ENCODE measurements at regions not wholly inside any gene's neighbourhood (a gene's known extent, or its start where the extent isn't known, plus 50 kb on each side); places are given as distances from the start of the nearest gene placed in this dataset.

- no peaks in the 10 kb centered on the region for H3K4me1 ChIP-seq
- no peak for TF ChIP-seq CTCF (IDR thresholded peaks at IDR 0.05)
- intact Hi-C loops (cut with DNase I): no loop called here
Measured at GRCh38 chr2:59996855-59997254, 556.6 kb downstream of the BCL11A start.

GRCh38 chr2:59993726-59994125 is 559.7 kb downstream of the BCL11A start:
- TF ChIP-seq CTCF (IDR thresholded peaks at IDR 0.05): no peak
- no peaks in the 10 kb centered on the region for H3K9me3 ChIP-seq
- H3K36me3 ChIP-seq: no peaks in the 10 kb centered on the region
- no peak overlapping the region for H3K27ac ChIP-seq
- H3K4me1 ChIP-seq: no peaks in the 10 kb centered on the region
- DNase-seq (no peak), ATAC-seq (no peak)
- intact Hi-C loops (cut with DNase I): no loop called here
- H3K4me3 ChIP-seq: no peak overlapping the region
- no peaks in the 10 kb centered on the region for H3K27me3 ChIP-seq (ENCODE audit: low read depth)

More at GRCh38 chr2:59996855-59997254, 556.6 kb downstream of the BCL11A start:
- no peaks in the 10 kb centered on the region for H3K27me3 ChIP-seq (ENCODE audit: low read depth)
- DNase-seq: no peak
- no peak for ATAC-seq
- no peak overlapping the region for H3K4me3 ChIP-seq
- H3K27ac ChIP-seq: no peak overlapping the region
- no peaks in the 10 kb centered on the region for H3K9me3 ChIP-seq
- H3K36me3 ChIP-seq: no peaks in the 10 kb centered on the region

- H3K27ac ChIP-seq: no peak overlapping the region
- DNase-seq (no peak), ATAC-seq (no peak)
- H3K27me3 ChIP-seq (ENCODE audit: low read depth): no peaks in the 10 kb centered on the region
- TF ChIP-seq CTCF (IDR thresholded peaks at IDR 0.05): no peak
- no peaks in the 10 kb centered on the region for H3K9me3 ChIP-seq
- H3K4me1 ChIP-seq: no peaks in the 10 kb centered on the region
- no peaks in the 10 kb centered on the region for H3K36me3 ChIP-seq
- no peak overlapping the region for H3K4me3 ChIP-seq
- intact Hi-C loops (cut with DNase I): no loop called here
Measured at GRCh38 chr2:59988341-59988740, 565.1 kb downstream of the BCL11A start.

GRCh38 chr2:59986511-59986910 is 566.9 kb downstream of the BCL11A start:
- H3K9me3 ChIP-seq: no peaks in the 10 kb centered on the region
- no peak overlapping the region for H3K4me3 ChIP-seq
- intact Hi-C loops (cut with DNase I): no loop called here
- H3K27me3 ChIP-seq (ENCODE audit: low read depth): no peaks in the 10 kb centered on the region
- H3K36me3 ChIP-seq: no peaks in the 10 kb centered on the region
- H3K27ac ChIP-seq: no peak overlapping the region
- ATAC-seq: no peak
- no peak for DNase-seq
- no peaks in the 10 kb centered on the region for H3K4me1 ChIP-seq
- no peak for TF ChIP-seq CTCF (IDR thresholded peaks at IDR 0.05)

GRCh38 chr2:59985923-59986322 is 567.5 kb downstream of the BCL11A start:
- ATAC-seq (no peak), DNase-seq (no peak)
- intact Hi-C loops (cut with DNase I): no loop called here

More at GRCh38 chr2:59985923-59986322, 567.5 kb downstream of the BCL11A start:
- Histone ChIP-seq H3K9me3 (no peaks in the 10 kb centered on the region), H3K4me1 (no peaks in the 10 kb centered on the region), H3K4me3 (no peak overlapping the region), H3K27me3 (ENCODE audit: low read depth) (no peaks in the 10 kb centered on the region), H3K36me3 (no peaks in the 10 kb centered on the region), H3K27ac (no peak overlapping the region)
- TF ChIP-seq CTCF (IDR thresholded peaks at IDR 0.05): no peak
